ENCODE measurements at regions not wholly inside any gene's neighbourhood (a gene's known extent, or its start where the extent isn't known, plus 50 kb on each side); places are given as distances from the start of the nearest gene placed in this dataset.

- no peaks in the 10 kb centered on the region for H3K4me1 ChIP-seq (ENCODE audit: insufficient read depth, low read length)
- TF ChIP-seq, protein P1, sequence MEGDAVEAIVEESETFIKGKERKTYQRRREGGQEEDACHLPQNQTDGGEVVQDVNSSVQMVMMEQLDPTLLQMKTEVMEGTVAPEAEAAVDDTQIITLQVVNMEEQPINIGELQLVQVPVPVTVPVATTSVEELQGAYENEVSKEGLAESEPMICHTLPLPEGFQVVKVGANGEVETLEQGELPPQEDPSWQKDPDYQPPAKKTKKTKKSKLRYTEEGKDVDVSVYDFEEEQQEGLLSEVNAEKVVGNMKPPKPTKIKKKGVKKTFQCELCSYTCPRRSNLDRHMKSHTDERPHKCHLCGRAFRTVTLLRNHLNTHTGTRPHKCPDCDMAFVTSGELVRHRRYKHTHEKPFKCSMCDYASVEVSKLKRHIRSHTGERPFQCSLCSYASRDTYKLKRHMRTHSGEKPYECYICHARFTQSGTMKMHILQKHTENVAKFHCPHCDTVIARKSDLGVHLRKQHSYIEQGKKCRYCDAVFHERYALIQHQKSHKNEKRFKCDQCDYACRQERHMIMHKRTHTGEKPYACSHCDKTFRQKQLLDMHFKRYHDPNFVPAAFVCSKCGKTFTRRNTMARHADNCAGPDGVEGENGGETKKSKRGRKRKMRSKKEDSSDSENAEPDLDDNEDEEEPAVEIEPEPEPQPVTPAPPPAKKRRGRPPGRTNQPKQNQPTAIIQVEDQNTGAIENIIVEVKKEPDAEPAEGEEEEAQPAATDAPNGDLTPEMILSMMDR (IDR thresholded peaks at IDR 0.05; ENCODE audit: borderline replicate concordance, extremely low read depth, low read length, poor library complexity, severe bottlenecking): no peak
- TF ChIP-seq EZH2 (IDR thresholded peaks at IDR 0.05; ENCODE audit: borderline replicate concordance, low read depth, low read length, severe bottlenecking): no peak
- no peaks in the 10 kb centered on the region for H3K36me3 ChIP-seq (ENCODE audit: insufficient read depth, low read length)
- no peaks in the 10 kb centered on the region for H3K79me2 ChIP-seq (ENCODE audit: insufficient read depth, low read length)
- H3K9ac ChIP-seq (ENCODE audit: low read depth, low read length): no peak overlapping the region
- no peak overlapping the region for H3K4me3 ChIP-seq (ENCODE audit: low read depth in 1 of 2, low read length in 2 of 2)
- DNase-seq (no peak), ATAC-seq (ENCODE audit: insufficient read depth, low read depth) (no peak)
- H3K4me2 ChIP-seq (ENCODE audit: insufficient read depth, low read length): no peak overlapping the region
- H4K20me1 ChIP-seq (ENCODE audit: insufficient read depth, low read length): no peaks in the 10 kb centered on the region
- no peak overlapping the region; the same call in 1 of the 2 replicates for H2AFZ ChIP-seq (ENCODE audit: low read depth, low read length)
- H3K27me3 ChIP-seq (ENCODE audit: insufficient read depth, low read length, poor library complexity): peaks cover 7% of the 10 kb centered on the region
- no peak overlapping the region for H3K27ac ChIP-seq (ENCODE audit: low read length)
- no peaks in the 10 kb centered on the region for H3K9me3 ChIP-seq (ENCODE audit: insufficient read depth, low read length, severe bottlenecking)
Observed at GRCh38 chr3:194955546-194955945, 269.9 kb downstream of the FAM43A start.

GRCh38 chr3:194955979-194956696 lies 270.5 kb downstream of the FAM43A start:
- no peak overlapping the region for H3K9ac ChIP-seq (ENCODE audit: low read depth, low read length)
- no peaks in the 10 kb centered on the region for H3K79me2 ChIP-seq (ENCODE audit: insufficient read depth, low read length)
- H3K27me3 ChIP-seq (ENCODE audit: insufficient read depth, low read length, poor library complexity): peaks cover 7% of the 10 kb centered on the region
- DNase-seq: no peak
- H4K20me1 ChIP-seq (ENCODE audit: insufficient read depth, low read length): no peaks in the 10 kb centered on the region
- no peak for TF ChIP-seq EZH2 (IDR thresholded peaks at IDR 0.05; ENCODE audit: borderline replicate concordance, low read depth, low read length, severe bottlenecking)
- TF ChIP-seq, protein P1 (IDR thresholded peaks at IDR 0.05; ENCODE audit: borderline replicate concordance, extremely low read depth, low read length, poor library complexity, severe bottlenecking): no peak
- no peak overlapping the region for H2AFZ ChIP-seq (ENCODE audit: low read depth, low read length)
- no peak overlapping the region for H3K4me3 ChIP-seq (ENCODE audit: low read depth in 1 of 2, low read length in 2 of 2)
- ATAC-seq (ENCODE audit: insufficient read depth, low read depth): no peak
- no peaks in the 10 kb centered on the region for H3K4me1 ChIP-seq (ENCODE audit: insufficient read depth, low read length)
- no peak overlapping the region for H3K4me2 ChIP-seq (ENCODE audit: insufficient read depth, low read length)
- no peaks in the 10 kb centered on the region for H3K36me3 ChIP-seq (ENCODE audit: insufficient read depth, low read length)
- no peaks in the 10 kb centered on the region for H3K9me3 ChIP-seq (ENCODE audit: insufficient read depth, low read length, severe bottlenecking)
- H3K27ac ChIP-seq (ENCODE audit: low read length): no peak overlapping the region

DNA sequence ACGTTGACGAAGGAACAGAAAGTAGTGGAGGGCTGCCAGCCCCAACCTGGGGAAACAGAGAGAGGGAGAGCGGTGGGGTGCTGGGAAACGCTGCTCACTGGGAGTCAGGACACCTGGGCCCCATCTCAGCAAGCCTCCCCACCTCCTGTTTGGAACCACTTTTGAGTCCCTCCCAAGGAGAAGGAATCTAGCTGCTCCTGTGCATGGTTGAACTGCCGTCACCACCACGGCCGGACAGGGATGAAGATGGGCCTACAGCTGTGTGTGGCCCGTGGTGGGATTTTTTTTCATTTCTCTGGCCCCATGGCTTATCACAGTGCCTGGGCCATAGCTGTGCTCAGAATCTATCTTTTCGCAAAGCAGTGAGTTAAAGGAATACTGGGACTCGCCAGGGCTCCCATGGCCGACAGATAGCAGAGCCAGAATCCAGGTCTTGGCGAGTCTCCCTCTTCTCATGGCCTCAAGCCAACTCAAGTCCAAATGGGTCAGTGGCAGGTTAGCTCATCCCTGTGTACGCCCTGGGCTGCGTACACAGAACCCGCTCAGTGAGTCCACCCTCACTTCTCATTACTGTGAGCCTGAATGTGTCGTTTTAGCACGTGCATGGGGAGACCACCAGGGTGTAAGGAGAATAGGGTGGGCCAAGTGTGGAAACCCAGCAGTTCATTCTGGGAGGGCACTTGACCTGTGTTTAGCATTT lies 271.2 kb downstream of the FAM43A start:
- no peak overlapping the region for H3K4me3 ChIP-seq (ENCODE audit: low read depth in 1 of 2, low read length in 2 of 2)

More for the DNA sequence above, 271.2 kb downstream of the FAM43A start:
- Histone ChIP-seq H3K79me2 (ENCODE audit: insufficient read depth, low read length) (no peaks in the 10 kb centered on the region), H3K9me3 (ENCODE audit: insufficient read depth, low read length, severe bottlenecking) (no peaks in the 10 kb centered on the region), H2AFZ (ENCODE audit: low read depth, low read length) (no peak overlapping the region), H3K36me3 (ENCODE audit: insufficient read depth, low read length) (no peaks in the 10 kb centered on the region), H3K4me2 (ENCODE audit: insufficient read depth, low read length) (no peak overlapping the region), H3K9ac (ENCODE audit: low read depth, low read length) (no peak overlapping the region), H3K27ac (ENCODE audit: low read length) (no peak overlapping the region), H3K27me3 (ENCODE audit: insufficient read depth, low read length, poor library complexity) (peaks cover 7% of the 10 kb centered on the region), H4K20me1 (ENCODE audit: insufficient read depth, low read length) (no peaks in the 10 kb centered on the region), H3K4me1 (ENCODE audit: insufficient read depth, low read length) (no peaks in the 10 kb centered on the region)
- DNase-seq (no peak), ATAC-seq (ENCODE audit: insufficient read depth, low read depth) (no peak)
- TF ChIP-seq, protein P1 (IDR thresholded peaks at IDR 0.05; ENCODE audit: borderline replicate concordance, extremely low read depth, low read length, poor library complexity, severe bottlenecking): no peak
- TF ChIP-seq EZH2 (IDR thresholded peaks at IDR 0.05; ENCODE audit: borderline replicate concordance, low read depth, low read length, severe bottlenecking): no peak
